22Rv1 (cell line): ENCODE measurements at regions not wholly inside any gene's neighbourhood (a gene's known extent, or its start where the extent isn't known, plus 50 kb on each side); places are given as distances from the start of the nearest gene placed in this dataset.

ENCODE experiments used
- CTCF ChIP-seq: fragments of 450-650 bp; IDR thresholded peaks from 2 replicates; pipeline ENCODE4 v1.5.1; 2017; ENCODE audit warnings: mild to moderate bottlenecking
- ZFX ChIP-seq: fragments of 450-650 bp; IDR thresholded peaks from 2 replicates; pipeline ENCODE4 v1.6.1; 2017; ENCODE audit warnings: antibody characterized with exemption, borderline replicate concordance

- TF ChIP-seq CTCF, result no peak
- TF ChIP-seq ZFX, result no peak
Observed at GRCh38 chr6:131368198-131368911, 204.7 kb upstream of the ARG1 start.
